ENCODE measurements at regions not wholly inside any gene's neighbourhood (a gene's known extent, or its start where the extent isn't known, plus 50 kb on each side); places are given as distances from the start of the nearest gene placed in this dataset.

- TF ChIP-seq CTCF (IDR thresholded peaks at IDR 0.05): no peak
- TF ChIP-seq POLR2A (IDR thresholded peaks at IDR 0.05): no peak
These were observed 148.3 kb upstream of the RAB4A start for GRCh38 chr1:229122606-229123005.
